Astrocyte (in vitro differentiated cells and primary cell): ENCODE measurements at regions not wholly inside any gene's neighbourhood (a gene's known extent, or its start where the extent isn't known, plus 50 kb on each side); places are given as distances from the start of the nearest gene placed in this dataset.

Experiments
- DNase-seq: peaks from one replicate; pipeline ENCODE4 v3.0.0-alpha.2; 2010; ENCODE audit warnings: low read depth
- FAIRE-seq: peaks from 2 replicates; lab custom pipeline; 2011; peaks lifted over from hg19 to GRCh38; lab: Jason Lieb, UNC
- H2AFZ ChIP-seq: 2 replicates; pipeline ENCODE4 v1.6.0; 2012; ENCODE audit warnings: low read depth, low read length, inconsistent platforms
- H3K27ac ChIP-seq: 2 replicates; pipeline ENCODE4 v1.5.1; 2011; ENCODE audit warnings: low read depth, low read length, inconsistent platforms
- H3K27me3 ChIP-seq: 2 replicates; pipeline ENCODE4 v1.6.0; 2011; ENCODE audit warnings: low read length, inconsistent platforms; ENCODE audit not compliant: insufficient read depth
- H3K36me3 ChIP-seq: 2 replicates; pipeline ENCODE4 v1.5.1; 2011; ENCODE audit warnings: low read length, inconsistent platforms; ENCODE audit not compliant: insufficient read depth
- H3K4me1 ChIP-seq: 2 replicates; pipeline ENCODE4 v1.5.1; 2011; ENCODE audit warnings: low read length, inconsistent platforms; ENCODE audit not compliant: insufficient read depth
- H3K4me2 ChIP-seq: 2 replicates; pipeline ENCODE4 v1.6.0; 2012; ENCODE audit warnings: low read length, inconsistent platforms
- H3K4me3 ChIP-seq: 2 replicates; pipeline ENCODE4 v1.5.1; 2011; ENCODE audit warnings: low read depth, mild to moderate bottlenecking, low read length, inconsistent platforms; ENCODE audit not compliant: insufficient read depth
- H3K79me2 ChIP-seq: 2 replicates; pipeline ENCODE4 v1.6.0; 2012; ENCODE audit warnings: mild to moderate bottlenecking, low read length, inconsistent platforms; ENCODE audit not compliant: insufficient read depth
- H3K9ac ChIP-seq: 2 replicates; pipeline ENCODE4 v1.6.0; 2012; ENCODE audit warnings: mild to moderate bottlenecking, low read length, inconsistent platforms
- H3K9me3 ChIP-seq: 2 replicates; pipeline ENCODE4 v1.5.1; 2012; ENCODE audit warnings: low read depth, mild to moderate bottlenecking, low read length, inconsistent platforms; ENCODE audit not compliant: insufficient read depth
- H4K20me1 ChIP-seq: 2 replicates; pipeline ENCODE4 v1.6.0; 2012; ENCODE audit warnings: low read length, inconsistent platforms; ENCODE audit not compliant: insufficient read depth
- H3K27ac Mint-ChIP-seq: one replicate; pipeline ENCODE4 v1.8.0; 2021; ENCODE audit warnings: mild to moderate bottlenecking, mixed read lengths; ENCODE audit not compliant: unreplicated experiment
- H3K27me3 Mint-ChIP-seq: one replicate; pipeline ENCODE4 v1.8.0; 2021; ENCODE audit warnings: low read depth, mixed read lengths; ENCODE audit not compliant: unreplicated experiment
- H3K36me3 Mint-ChIP-seq: one replicate; pipeline ENCODE4 v1.8.0; 2021; ENCODE audit warnings: low read depth, mixed read lengths; ENCODE audit not compliant: unreplicated experiment
- H3K4me1 Mint-ChIP-seq: one replicate; pipeline ENCODE4 v1.8.0; 2021; ENCODE audit warnings: low read depth, mixed read lengths; ENCODE audit not compliant: unreplicated experiment
- H3K4me3 Mint-ChIP-seq: one replicate; pipeline ENCODE4 v1.8.0; 2021; ENCODE audit warnings: mild to moderate bottlenecking, moderate library complexity, mixed read lengths; ENCODE audit not compliant: unreplicated experiment
- H3K9me3 Mint-ChIP-seq: one replicate; pipeline ENCODE4 v1.8.0; 2021; ENCODE audit warnings: mild to moderate bottlenecking, mixed read lengths; ENCODE audit not compliant: unreplicated experiment
- CTCF ChIP-seq: IDR thresholded peaks from 2 replicates; pipeline ENCODE4 v1.5.1; 2011; ENCODE audit warnings: low read depth, mild to moderate bottlenecking, inconsistent platforms, low read length, moderate library complexity; ENCODE audit not compliant: insufficient read depth
- EZH2 ChIP-seq: IDR thresholded peaks from 2 replicates; pipeline ENCODE4 v1.6.1; 2012; ENCODE audit warnings: mild to moderate bottlenecking, low read length, inconsistent platforms; ENCODE audit not compliant: insufficient read depth

- H3K9me3 Mint-ChIP-seq: peaks cover 3% of the 10 kb centered on the region
- no peak overlapping the region for H3K4me3 Mint-ChIP-seq
- Histone ChIP-seq H3K36me3 (no peaks in the 10 kb centered on the region), H2AFZ (no peak overlapping the region), H3K4me2 (no peak overlapping the region), H3K4me1 (no peaks in the 10 kb centered on the region), H3K27me3 (peaks cover 2% of the 10 kb centered on the region), H3K79me2 (no peaks in the 10 kb centered on the region), H4K20me1 (no peaks in the 10 kb centered on the region), H3K9ac (no peak overlapping the region), H3K27ac (no peak overlapping the region), H3K9me3 (no peaks in the 10 kb centered on the region), H3K4me3 (no peak overlapping the region)
- H3K27me3 Mint-ChIP-seq: peaks cover 81% of the 10 kb centered on the region
- no peaks in the 10 kb centered on the region for H3K36me3 Mint-ChIP-seq
- DNase-seq (no peak), FAIRE-seq (no peak)
- no peak for TF ChIP-seq CTCF
- TF ChIP-seq EZH2: no peak
- H3K27ac Mint-ChIP-seq: no peak overlapping the region
- H3K4me1 Mint-ChIP-seq: no peaks in the 10 kb centered on the region
Observed at GRCh38 chr9:135275571-135276289, 188.3 kb downstream of the OLFM1 start.

DNA sequence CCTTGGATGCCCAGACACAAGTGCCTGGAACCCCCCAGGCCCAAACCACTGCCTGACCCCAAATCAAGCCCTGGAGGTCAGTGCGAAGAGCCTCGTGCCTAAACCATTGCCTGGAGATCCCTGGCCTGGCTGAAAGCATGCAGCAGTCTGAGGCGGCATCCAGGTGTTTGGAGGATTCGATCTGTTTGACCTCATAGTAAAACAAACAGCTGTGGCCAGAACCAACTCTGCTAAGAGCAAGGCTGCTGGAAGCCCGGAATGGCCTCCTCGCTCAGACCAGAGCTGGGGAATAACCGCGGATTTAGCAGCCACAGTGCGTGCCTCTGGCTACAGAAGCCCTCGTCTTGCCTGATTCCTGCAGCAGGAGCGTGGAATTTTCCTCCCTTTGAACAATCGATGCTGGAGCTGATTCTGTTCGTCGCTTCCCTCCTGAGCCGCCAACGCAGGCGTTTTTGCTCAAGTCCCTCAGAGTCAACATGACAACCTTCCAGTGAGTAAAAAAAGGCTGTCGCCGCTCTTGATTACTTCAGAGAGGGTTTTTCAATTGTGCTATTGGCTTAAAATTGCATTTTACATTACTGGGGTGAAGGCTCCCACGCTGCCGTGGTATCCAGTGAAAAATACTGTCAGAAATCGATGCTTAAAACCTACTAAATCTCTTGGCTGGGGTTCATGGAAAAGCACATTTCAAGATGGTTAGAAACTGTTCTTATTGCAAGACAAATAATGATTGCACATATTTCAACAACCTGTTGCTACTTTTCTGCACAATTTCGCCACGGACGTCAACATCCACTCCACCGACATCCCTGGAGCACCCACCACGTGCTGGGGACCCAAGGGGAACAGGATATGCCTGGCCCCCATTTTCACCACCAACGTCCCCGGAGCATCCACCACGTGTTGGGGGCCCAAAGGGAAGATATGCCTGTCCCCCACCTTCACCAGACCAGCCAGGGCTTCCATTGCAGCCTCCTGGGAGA is 190.0 kb downstream of the OLFM1 start:
- H3K27me3 ChIP-seq: no peaks in the 10 kb centered on the region
- H3K4me3 ChIP-seq: no peak overlapping the region
- TF ChIP-seq CTCF (no peak), EZH2 (no peak)
- Mint-ChIP-seq H3K9me3 (peaks cover 3% of the 10 kb centered on the region), H3K27ac (no peak overlapping the region), H3K27me3 (peaks cover 70% of the 10 kb centered on the region), H3K36me3 (no peaks in the 10 kb centered on the region), H3K4me1 (no peaks in the 10 kb centered on the region), H3K4me3 (peak overlapping the region; percentile 41)
- no peak overlapping the region for H3K27ac ChIP-seq
- no peak overlapping the region for H3K4me2 ChIP-seq
- FAIRE-seq: no peak
- H3K4me1 ChIP-seq: no peaks in the 10 kb centered on the region
- DNase-seq: no peak
- no peaks in the 10 kb centered on the region for H3K79me2 ChIP-seq
- no peaks in the 10 kb centered on the region for H4K20me1 ChIP-seq
- no peaks in the 10 kb centered on the region for H3K9me3 ChIP-seq
- no peaks in the 10 kb centered on the region for H3K36me3 ChIP-seq
- no peak overlapping the region for H2AFZ ChIP-seq
- no peak overlapping the region for H3K9ac ChIP-seq
